ENCODE measurements at regions not wholly inside any gene's neighbourhood (a gene's known extent, or its start where the extent isn't known, plus 50 kb on each side); places are given as distances from the start of the nearest gene placed in this dataset.
A peak's percentile ranks its signal among the peaks of the same experiment; 100 is the strongest.

- TF ChIP-seq E2F6 (IDR thresholded peaks at IDR 0.05) (peak; percentile 70), RBBP5 (IDR thresholded peaks at IDR 0.05; ENCODE audit: borderline replicate concordance, low read depth, low read length) (no peak)
- FAIRE-seq = no peak
- no peak overlapping the region for H4K5ac ChIP-seq (ENCODE audit: insufficient read length, low read depth, low read length)
Measured at GRCh38 chr15:87748483-87748882, 508.1 kb downstream of the NTRK3 start.

More at GRCh38 chr15:87748483-87748882, 508.1 kb downstream of the NTRK3 start:
- Histone ChIP-seq H4K20me1 (replicated peaks in 1 of 2; ENCODE audit: control insufficient read depth in 1 of 2, insufficient read depth in 2 of 2, low read length in 2 of 2) (no peaks in the 10 kb centered on the region), H2AFZ (ENCODE audit: low read length) (no peak overlapping the region), H3K23ac (ENCODE audit: insufficient read length) (no peak overlapping the region), H3K4me2 (ENCODE audit: insufficient read depth in 1 of 2, low read depth in 2 of 2, low read length in 2 of 2) (no peak overlapping the region), H3K56ac (replicated peaks; ENCODE audit: insufficient read length, low read depth, low read length) (no peak overlapping the region), H3K4ac (replicated peaks; ENCODE audit: insufficient read length, low read depth, low read length) (no peak overlapping the region), H2BK120ac (replicated peaks; ENCODE audit: low read depth, low read length) (no peak overlapping the region), H3K4me1 (replicated peaks in 1 of 4; ENCODE audit: control insufficient read depth in 3 of 4, insufficient read depth in 4 of 4, low read length in 3 of 4) (no peaks in the 10 kb centered on the region), H2BK5ac (ENCODE audit: low read depth, low read length) (no peak overlapping the region), H2BK20ac (ENCODE audit: low read length) (no peak overlapping the region), H3K27me3 (replicated peaks in 1 of 4; ENCODE audit: control insufficient read depth in 3 of 4, extremely low read depth in 1 of 4, insufficient read depth in 3 of 4, low read length in 3 of 4) (no peaks in the 10 kb centered on the region), H3K79me2 (ENCODE audit: control insufficient read depth in 1 of 2, insufficient read depth in 2 of 2, low read length in 2 of 2) (no peaks in the 10 kb centered on the region), H2AK5ac (ENCODE audit: low read depth, low read length) (no peak overlapping the region), H3K9ac (replicated peaks in 1 of 4; ENCODE audit: extremely low read depth in 1 of 4, low read depth in 3 of 4, low read length in 3 of 4) (no peak overlapping the region), H3K79me1 (ENCODE audit: low read depth, low read length) (no peaks in the 10 kb centered on the region), H2BK12ac (ENCODE audit: low read depth, low read length) (no peak overlapping the region), H2BK15ac (ENCODE audit: low read length) (no peak overlapping the region), H4K91ac (replicated peaks; ENCODE audit: insufficient read length, low read length) (no peak overlapping the region), H3K4me3 (ENCODE audit: extremely low read depth in 1 of 4, insufficient read depth in 2 of 4, low read depth in 3 of 4, low read length in 4 of 4) (no peak overlapping the region), H3K36me3 (ENCODE audit: control insufficient read depth in 2 of 4, insufficient read depth in 4 of 4, low read length in 3 of 4) (no peaks in the 10 kb centered on the region), H3K23me2 (ENCODE audit: low read depth, low read length) (no peaks in the 10 kb centered on the region), H3K14ac (ENCODE audit: insufficient read length) (no peak overlapping the region), H3K27ac (ENCODE audit: low read depth, low read length) (no peak overlapping the region), H4K8ac (ENCODE audit: extremely low read depth, insufficient read depth, low read length) (no peak overlapping the region), H3K9me3 (ENCODE audit: insufficient read depth in 2 of 2, low read depth in 1 of 2, low read length in 1 of 2) (no peaks in the 10 kb centered on the region), H3K18ac (ENCODE audit: extremely low read depth, low read length) (no peak overlapping the region)
- ChIA-PET CTCF (ENCODE audit: partially characterized antibody) (no interaction called here), POLR2A (ENCODE audit: partially characterized antibody) (no interaction called here)
- WGBS, 2 experiments (ENCODE audit: extremely low coverage in 1 of 2, insufficient coverage in 1 of 2, insufficient read length in 1 of 2, insufficient replicate concordance in 2 of 2, low coverage in 1 of 2, low lambda C conversion rate in 2 of 2, missing lambda C conversion rate in 1 of 2) = 90% methylated on average over 8 of the region's 8 CpGs; no CpG with 5 or more reads in 1 of the 2 experiments
- no peak for DNase-seq (ENCODE audit: low read depth in 1 of 2, low spot score in 2 of 2)
